MM.1S (cell line): ENCODE measurements at regions not wholly inside any gene's neighbourhood (a gene's known extent, or its start where the extent isn't known, plus 50 kb on each side); places are given as distances from the start of the nearest gene placed in this dataset.
A peak's percentile ranks its signal among the peaks of the same experiment; 100 is the strongest.

Experiments used
- DNase-seq: peaks from one replicate; pipeline ENCODE4 v3.0.0-alpha.2; 2015
- H2AFZ ChIP-seq: fragments of 300-600 bp; sonication (generic); 2 replicates; pipeline ENCODE4 v1.6.0; 2016; ENCODE audit warnings: antibody characterized with exemption, low read length
- H3F3A ChIP-seq: fragments of 300-600 bp; sonication (generic); 2 replicates; pipeline ENCODE4 v1.6.1; 2016; ENCODE audit warnings: mild to moderate bottlenecking, antibody characterized with exemption, low read length, moderate library complexity, mixed read lengths; ENCODE audit not compliant: insufficient read depth
- H3K27ac ChIP-seq: fragments of 300-600 bp; sonication (generic); 2 replicates; pipeline ENCODE4 v1.5.1; 2016; ENCODE audit warnings: mild to moderate bottlenecking, low read length
- H3K27me3 ChIP-seq: fragments of 300-600 bp; sonication (generic); replicated peaks from 2 replicates; pipeline ENCODE4 v1.6.0; 2016; ENCODE audit warnings: low read length; ENCODE audit not compliant: insufficient read depth
- H3K36me3 ChIP-seq: fragments of 300-600 bp; sonication (generic); replicated peaks from 2 replicates; pipeline ENCODE4 v1.6.1; 2016; ENCODE audit warnings: mild to moderate bottlenecking, low read length, mixed read lengths; ENCODE audit not compliant: insufficient read depth
- H3K4me1 ChIP-seq: fragments of 300-600 bp; sonication (generic); 2 replicates; pipeline ENCODE4 v1.6.1; 2016; ENCODE audit warnings: low read length, mixed read lengths
- H3K4me2 ChIP-seq: fragments of 300-600 bp; sonication (generic); 2 replicates; pipeline ENCODE4 v1.6.0; 2016; ENCODE audit warnings: low read depth, low read length
- H3K4me3 ChIP-seq: fragments of 300-600 bp; sonication (generic); 2 replicates; pipeline ENCODE4 v1.5.1; 2016; ENCODE audit warnings: low read length, mixed read lengths
- H3K79me2 ChIP-seq: fragments of 300-600 bp; sonication (generic); 2 replicates; pipeline ENCODE4 v1.6.1; 2016; ENCODE audit warnings: mixed run types, low read length, mixed read lengths
- H3K9ac ChIP-seq: fragments of 300-600 bp; sonication (generic); 2 replicates; pipeline ENCODE4 v1.6.1; 2016; ENCODE audit warnings: low read length, mixed read lengths
- H3K9me2 ChIP-seq: fragments of 300-600 bp; sonication (generic); replicated peaks from 2 replicates; pipeline ENCODE4 v1.6.1; 2016; ENCODE audit warnings: mild to moderate bottlenecking, low read length, mixed read lengths; ENCODE audit not compliant: insufficient read depth
- H3K9me3 ChIP-seq: fragments of 300-600 bp; sonication (generic); replicated peaks from 2 replicates; pipeline ENCODE4 v1.6.1; 2016; ENCODE audit warnings: mild to moderate bottlenecking, low read length, mixed read lengths; ENCODE audit not compliant: insufficient read depth
- H4K20me1 ChIP-seq: fragments of 300-600 bp; sonication (generic); 2 replicates; pipeline ENCODE4 v1.6.1; 2016; ENCODE audit warnings: mild to moderate bottlenecking, low read length, moderate library complexity, mixed read lengths; ENCODE audit not compliant: insufficient read depth
- CTCF ChIP-seq: fragments of 300-600 bp; sonication (generic); IDR thresholded peaks from 2 replicates; pipeline ENCODE4 v1.5.1; 2016; ENCODE audit warnings: antibody characterized with exemption, low read length, mixed read lengths
- EZH2 ChIP-seq: fragments of 300-600 bp; sonication (generic); optimal IDR thresholded peaks from 2 replicates; pipeline ENCODE3; 2017; ENCODE audit warnings: low read depth, mild to moderate bottlenecking, antibody characterized with exemption, low read length, mixed read lengths
- EZH2phosphoT487 ChIP-seq: fragments of 300-600 bp; sonication (generic); IDR thresholded peaks from 2 replicates; pipeline ENCODE4 v1.6.1; 2018; ENCODE audit warnings: antibody characterized with exemption, low read length

GRCh38 chr14:65206078-65206447, 103.7 kb upstream of the MAX start:
- H3K9me3 ChIP-seq = no peaks in the 10 kb centered on the region
- H2AFZ ChIP-seq = no peak overlapping the region
- peaks cover 46% of the 10 kb centered on the region for H3K4me1 ChIP-seq
- no peaks in the 10 kb centered on the region for H3K27me3 ChIP-seq
- no peaks in the 10 kb centered on the region for H3K36me3 ChIP-seq
- H3K27ac ChIP-seq = peak overlapping the region; percentile 82; the same call in 1 of the 2 replicates
- H3K9ac ChIP-seq = no peak overlapping the region
- no peaks in the 10 kb centered on the region for H4K20me1 ChIP-seq
- H3K4me2 ChIP-seq = peak overlapping the region; percentile 83
- no peaks in the 10 kb centered on the region for H3K79me2 ChIP-seq
- H3F3A ChIP-seq = peaks cover 33% of the 10 kb centered on the region
- H3K9me2 ChIP-seq = no peaks in the 10 kb centered on the region
- no peak for DNase-seq
- TF ChIP-seq CTCF (no peak), EZH2 (no peak), EZH2phosphoT487 (no peak)
- H3K4me3 ChIP-seq = no peak overlapping the region

GRCh38 chr14:65206448-65207096, 104.3 kb upstream of the MAX start:
- Histone ChIP-seq H4K20me1 (no peaks in the 10 kb centered on the region), H3K4me2 (peak overlapping the region; percentile 83), H3K27me3 (no peaks in the 10 kb centered on the region), H3K4me1 (peaks cover 51% of the 10 kb centered on the region), H3K9ac (no peak overlapping the region), H3F3A (peaks cover 33% of the 10 kb centered on the region), H3K4me3 (peak overlapping the region; percentile 34; the same call in 1 of the 2 replicates), H3K9me3 (no peaks in the 10 kb centered on the region), H3K79me2 (no peaks in the 10 kb centered on the region), H3K36me3 (no peaks in the 10 kb centered on the region), H3K27ac (peak overlapping the region; percentile 82), H2AFZ (no peak overlapping the region), H3K9me2 (no peaks in the 10 kb centered on the region)
- peak; percentile 67 for DNase-seq
- no peak for TF ChIP-seq EZH2
- no peak for TF ChIP-seq CTCF
- TF ChIP-seq EZH2phosphoT487 = no peak

GRCh38 chr14:65208548-65208947, 106.2 kb upstream of the MAX start:
- no peak for DNase-seq
- Histone ChIP-seq H3F3A (peaks cover 33% of the 10 kb centered on the region), H3K9me2 (no peaks in the 10 kb centered on the region), H3K4me3 (no peak overlapping the region), H4K20me1 (no peaks in the 10 kb centered on the region), H2AFZ (no peak overlapping the region), H3K79me2 (no peaks in the 10 kb centered on the region), H3K4me2 (no peak overlapping the region), H3K9ac (no peak overlapping the region), H3K9me3 (no peaks in the 10 kb centered on the region), H3K4me1 (peaks cover 52% of the 10 kb centered on the region), H3K27ac (no peak overlapping the region), H3K36me3 (no peaks in the 10 kb centered on the region), H3K27me3 (no peaks in the 10 kb centered on the region)
- TF ChIP-seq EZH2phosphoT487 (no peak), EZH2 (no peak), CTCF (no peak)
